ENCODE measurements at regions not wholly inside any gene's neighbourhood (a gene's known extent, or its start where the extent isn't known, plus 50 kb on each side); places are given as distances from the start of the nearest gene placed in this dataset.

DNA sequence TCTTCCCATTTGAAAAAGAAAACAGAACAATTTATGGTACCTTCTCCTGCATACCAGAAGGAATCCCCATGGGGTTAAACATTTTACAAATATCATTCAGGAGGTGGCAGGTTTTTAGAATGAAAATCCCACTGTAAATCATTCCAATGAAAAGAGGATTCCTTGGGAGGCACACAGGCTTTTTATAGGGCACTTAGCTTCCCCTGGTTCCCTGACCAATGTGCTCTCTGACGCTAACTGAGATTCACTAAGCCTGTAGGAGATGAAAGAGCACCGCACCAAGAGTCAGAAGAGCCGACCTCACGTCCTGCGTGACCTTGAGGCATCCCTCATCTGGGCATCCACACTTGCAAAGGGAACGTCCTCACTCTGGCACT lies 82.5 kb downstream of the CMPK2 start:
- peaks cover 3% of the 10 kb centered on the region for H3K27me3 Mint-ChIP-seq (ENCODE audit: unreplicated experiment)
- H3K9me3 Mint-ChIP-seq (ENCODE audit: unreplicated experiment) = no peaks in the 10 kb centered on the region
- peaks cover 1% of the 10 kb centered on the region for H3K4me1 Mint-ChIP-seq (ENCODE audit: low read depth, unreplicated experiment)
- H3K27ac Mint-ChIP-seq (ENCODE audit: unreplicated experiment) = no peak overlapping the region
- H3K36me3 Mint-ChIP-seq (ENCODE audit: unreplicated experiment) = no peaks in the 10 kb centered on the region
- DNase-seq = no peak
- TF ChIP-seq, protein P1, sequence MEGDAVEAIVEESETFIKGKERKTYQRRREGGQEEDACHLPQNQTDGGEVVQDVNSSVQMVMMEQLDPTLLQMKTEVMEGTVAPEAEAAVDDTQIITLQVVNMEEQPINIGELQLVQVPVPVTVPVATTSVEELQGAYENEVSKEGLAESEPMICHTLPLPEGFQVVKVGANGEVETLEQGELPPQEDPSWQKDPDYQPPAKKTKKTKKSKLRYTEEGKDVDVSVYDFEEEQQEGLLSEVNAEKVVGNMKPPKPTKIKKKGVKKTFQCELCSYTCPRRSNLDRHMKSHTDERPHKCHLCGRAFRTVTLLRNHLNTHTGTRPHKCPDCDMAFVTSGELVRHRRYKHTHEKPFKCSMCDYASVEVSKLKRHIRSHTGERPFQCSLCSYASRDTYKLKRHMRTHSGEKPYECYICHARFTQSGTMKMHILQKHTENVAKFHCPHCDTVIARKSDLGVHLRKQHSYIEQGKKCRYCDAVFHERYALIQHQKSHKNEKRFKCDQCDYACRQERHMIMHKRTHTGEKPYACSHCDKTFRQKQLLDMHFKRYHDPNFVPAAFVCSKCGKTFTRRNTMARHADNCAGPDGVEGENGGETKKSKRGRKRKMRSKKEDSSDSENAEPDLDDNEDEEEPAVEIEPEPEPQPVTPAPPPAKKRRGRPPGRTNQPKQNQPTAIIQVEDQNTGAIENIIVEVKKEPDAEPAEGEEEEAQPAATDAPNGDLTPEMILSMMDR (IDR thresholded peaks at IDR 0.05; ENCODE audit: partially characterized antibody, unreplicated experiment) = no peak
- no peak overlapping the region for H3K4me3 Mint-ChIP-seq (ENCODE audit: unreplicated experiment)

DNA sequence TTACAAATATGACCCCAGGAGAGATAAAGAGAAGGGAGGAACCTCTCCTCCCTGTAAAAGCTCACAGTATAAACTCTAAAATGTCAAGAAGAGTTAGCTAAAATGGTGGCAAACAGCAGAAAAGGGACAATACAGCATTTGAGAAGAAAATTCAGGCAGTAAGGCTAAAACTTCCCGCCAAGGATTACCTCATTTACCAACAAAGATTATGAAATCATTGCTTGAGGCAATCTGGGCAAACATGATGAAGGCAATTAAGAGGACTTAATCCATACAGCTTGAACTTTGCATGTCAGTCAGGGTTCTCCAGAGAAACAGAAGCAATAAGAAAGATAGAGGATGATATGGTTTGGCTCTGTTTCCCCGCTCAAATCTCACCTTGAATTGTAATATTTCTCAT lies 81.4 kb downstream of the CMPK2 start:
- DNase-seq = no peak
- Mint-ChIP-seq H3K36me3 (ENCODE audit: unreplicated experiment) (no peaks in the 10 kb centered on the region), H3K4me3 (ENCODE audit: unreplicated experiment) (no peak overlapping the region), H3K27ac (ENCODE audit: unreplicated experiment) (no peak overlapping the region), H3K9me3 (ENCODE audit: unreplicated experiment) (no peaks in the 10 kb centered on the region), H3K27me3 (ENCODE audit: unreplicated experiment) (no peaks in the 10 kb centered on the region), H3K4me1 (ENCODE audit: low read depth, unreplicated experiment) (peaks cover 4% of the 10 kb centered on the region)
- TF ChIP-seq, protein P1 (IDR thresholded peaks at IDR 0.05; ENCODE audit: partially characterized antibody, unreplicated experiment) = no peak

DNA sequence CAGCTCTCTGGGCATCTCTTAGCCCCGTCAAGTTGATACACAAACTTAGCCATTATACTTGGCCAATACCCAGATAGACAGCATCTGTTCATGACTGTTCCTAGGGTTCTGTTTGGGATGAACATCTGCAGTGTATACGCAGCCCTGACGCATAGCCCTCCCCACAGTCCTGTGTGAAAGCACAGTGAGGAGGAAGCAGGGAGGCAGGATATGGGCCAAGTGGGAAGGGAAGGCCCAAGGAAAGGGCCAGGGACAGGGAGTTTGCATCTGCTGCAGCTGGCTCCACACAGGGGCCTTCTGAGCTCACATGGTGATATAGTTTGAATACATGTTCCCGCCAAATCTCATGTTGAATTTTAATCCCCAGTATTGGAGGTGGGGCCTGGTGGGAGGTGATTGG lies 80.2 kb downstream of the CMPK2 start:
- no peak for DNase-seq
- H3K27me3 Mint-ChIP-seq (ENCODE audit: unreplicated experiment) = no peaks in the 10 kb centered on the region
- H3K4me3 Mint-ChIP-seq (ENCODE audit: unreplicated experiment) = no peak overlapping the region
- no peaks in the 10 kb centered on the region for H3K9me3 Mint-ChIP-seq (ENCODE audit: unreplicated experiment)
- TF ChIP-seq, protein P1 (IDR thresholded peaks at IDR 0.05; ENCODE audit: partially characterized antibody, unreplicated experiment) = no peak
- H3K4me1 Mint-ChIP-seq (ENCODE audit: low read depth, unreplicated experiment) = peaks cover 4% of the 10 kb centered on the region
- H3K36me3 Mint-ChIP-seq (ENCODE audit: unreplicated experiment) = no peaks in the 10 kb centered on the region
- H3K27ac Mint-ChIP-seq (ENCODE audit: unreplicated experiment) = no peak overlapping the region

DNA sequence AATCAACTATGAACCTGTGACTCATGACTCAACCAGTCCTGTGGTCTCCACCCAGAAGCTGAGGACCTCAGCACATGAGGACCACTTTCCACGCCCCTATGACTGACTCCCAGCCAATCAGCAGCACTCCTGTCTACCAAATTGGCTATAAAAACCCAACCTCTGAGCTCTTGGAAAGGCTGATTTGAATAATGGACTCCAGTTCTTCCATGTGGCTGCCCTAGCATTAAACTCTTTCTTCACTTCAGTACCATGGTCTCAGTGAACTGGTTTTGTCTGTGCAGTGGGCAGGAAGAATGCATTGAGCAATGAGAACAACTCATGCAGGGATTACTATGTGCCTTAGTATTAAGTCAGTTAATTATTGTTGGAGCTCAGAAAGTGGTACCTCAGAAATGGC lies 78.3 kb downstream of the CMPK2 start:
- TF ChIP-seq, protein P1 (IDR thresholded peaks at IDR 0.05; ENCODE audit: partially characterized antibody, unreplicated experiment) = no peak
- no peak for DNase-seq
- H3K36me3 Mint-ChIP-seq (ENCODE audit: unreplicated experiment) = no peaks in the 10 kb centered on the region
- H3K4me3 Mint-ChIP-seq (ENCODE audit: unreplicated experiment) = no peak overlapping the region
- H3K27ac Mint-ChIP-seq (ENCODE audit: unreplicated experiment) = no peak overlapping the region
- H3K4me1 Mint-ChIP-seq (ENCODE audit: low read depth, unreplicated experiment) = peaks cover 4% of the 10 kb centered on the region
- H3K27me3 Mint-ChIP-seq (ENCODE audit: unreplicated experiment) = no peaks in the 10 kb centered on the region
- H3K9me3 Mint-ChIP-seq (ENCODE audit: unreplicated experiment) = peaks cover 1% of the 10 kb centered on the region

DNA sequence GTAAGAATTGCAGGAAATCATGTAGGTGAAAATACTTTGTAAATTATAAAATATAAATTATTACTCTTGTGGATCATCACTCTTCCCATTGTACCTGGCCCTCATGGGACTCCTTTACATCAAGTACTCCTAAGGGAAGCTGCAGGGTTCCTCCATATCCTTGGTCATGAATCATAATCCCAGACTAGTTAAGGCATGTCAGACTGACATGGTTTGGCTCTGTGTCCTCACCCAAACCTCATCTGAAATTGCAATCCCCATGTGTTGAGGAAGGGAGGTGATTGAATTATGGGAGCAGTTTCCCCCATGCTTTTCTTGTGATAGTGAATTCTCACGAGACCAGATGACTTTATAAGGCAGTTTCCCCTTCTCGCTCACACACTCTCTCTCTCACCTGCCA lies 77.1 kb downstream of the CMPK2 start:
- Mint-ChIP-seq H3K4me1 (ENCODE audit: low read depth, unreplicated experiment) (peaks cover 6% of the 10 kb centered on the region), H3K27ac (ENCODE audit: unreplicated experiment) (no peak overlapping the region), H3K9me3 (ENCODE audit: unreplicated experiment) (peaks cover 1% of the 10 kb centered on the region), H3K27me3 (ENCODE audit: unreplicated experiment) (no peaks in the 10 kb centered on the region), H3K4me3 (ENCODE audit: unreplicated experiment) (no peak overlapping the region), H3K36me3 (ENCODE audit: unreplicated experiment) (no peaks in the 10 kb centered on the region)
- no peak for DNase-seq
- TF ChIP-seq, protein P1 (IDR thresholded peaks at IDR 0.05; ENCODE audit: partially characterized antibody, unreplicated experiment) = no peak

All from glutamatergic neuron (in vitro differentiated cells).